GM20000 (cell line): ENCODE measurements at regions not wholly inside any gene's neighbourhood (a gene's known extent, or its start where the extent isn't known, plus 50 kb on each side); places are given as distances from the start of the nearest gene placed in this dataset.
A peak's percentile ranks its signal among the peaks of the same experiment; 100 is the strongest.

Source experiments
- DNase-seq: peaks from one replicate; pipeline ENCODE4 v3.0.0; 2012; ENCODE audit warnings: low spot score
- CTCF ChIP-seq: IDR thresholded peaks from 2 replicates; pipeline ENCODE4 v1.5.1; 2012; ENCODE audit warnings: mild to moderate bottlenecking, control low read depth; ENCODE audit errors: extremely low read depth, missing control alignments

GRCh38 chr6:151701911-151702562 lies 105.4 kb upstream of the ESR1 start:
- DNase-seq = peak; percentile 21
- TF ChIP-seq CTCF = no peak

GRCh38 chr6:151702851-151703658 lies 104.4 kb upstream of the ESR1 start:
- no peak for DNase-seq
- no peak for TF ChIP-seq CTCF

- no peak for DNase-seq
- TF ChIP-seq CTCF = no peak
Observed at GRCh38 chr6:151704383-151704782, 103.1 kb upstream of the ESR1 start.

DNA sequence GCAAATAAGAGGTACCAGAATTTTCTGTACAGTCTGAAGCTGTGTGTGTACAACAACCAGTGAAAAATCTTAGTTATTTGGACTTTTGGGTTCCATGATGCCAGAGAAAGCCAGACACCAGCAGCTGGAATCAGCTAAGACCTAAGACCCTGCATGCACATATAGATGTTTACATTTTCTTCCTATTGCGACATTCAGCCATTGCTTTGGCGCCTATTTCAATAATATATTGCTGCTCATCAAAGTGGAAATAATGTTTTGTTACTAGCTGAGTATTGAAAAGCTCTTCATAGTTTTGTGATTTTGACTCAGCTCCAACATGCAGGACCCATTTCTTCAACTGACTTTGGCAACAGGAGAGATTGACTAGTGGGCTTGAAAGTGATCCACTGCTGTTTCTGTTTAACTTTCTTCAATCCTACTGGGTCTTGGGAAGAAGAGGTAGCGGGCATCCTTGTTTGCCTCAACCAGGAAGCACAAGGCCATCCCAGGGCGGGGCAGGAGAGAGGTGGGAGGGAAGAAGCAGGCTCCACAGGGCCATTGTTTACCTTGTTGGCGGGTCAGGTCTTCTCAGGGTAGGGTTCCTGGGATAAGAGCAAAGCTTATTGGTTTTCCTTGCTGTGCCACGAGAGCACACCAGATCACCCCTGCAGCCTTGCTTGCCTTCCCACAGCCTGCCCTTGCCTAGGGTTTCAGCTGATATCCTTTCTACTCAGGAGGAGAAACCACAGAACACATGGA lies 101.3 kb upstream of the ESR1 start:
- TF ChIP-seq CTCF = no peak
- no peak for DNase-seq

DNA sequence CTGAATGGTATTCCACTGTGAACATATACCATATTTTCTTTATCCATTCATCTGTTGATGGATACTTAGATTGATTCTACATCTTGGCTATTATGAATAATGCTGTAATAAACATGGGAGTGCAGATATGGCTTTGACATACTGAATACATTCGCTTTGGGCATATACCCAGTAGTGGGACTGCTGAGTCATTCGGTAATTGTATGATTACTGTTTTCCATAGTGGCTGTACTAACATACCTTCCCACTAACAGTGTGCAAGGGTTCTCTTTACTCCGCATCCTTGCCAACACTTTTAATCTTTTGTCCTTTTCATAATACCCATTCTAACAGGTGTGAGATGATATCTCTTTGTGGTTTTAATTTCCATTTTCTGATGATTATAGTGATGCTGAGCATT lies 98.2 kb upstream of the ESR1 start:
- no peak for DNase-seq
- TF ChIP-seq CTCF = no peak

DNA sequence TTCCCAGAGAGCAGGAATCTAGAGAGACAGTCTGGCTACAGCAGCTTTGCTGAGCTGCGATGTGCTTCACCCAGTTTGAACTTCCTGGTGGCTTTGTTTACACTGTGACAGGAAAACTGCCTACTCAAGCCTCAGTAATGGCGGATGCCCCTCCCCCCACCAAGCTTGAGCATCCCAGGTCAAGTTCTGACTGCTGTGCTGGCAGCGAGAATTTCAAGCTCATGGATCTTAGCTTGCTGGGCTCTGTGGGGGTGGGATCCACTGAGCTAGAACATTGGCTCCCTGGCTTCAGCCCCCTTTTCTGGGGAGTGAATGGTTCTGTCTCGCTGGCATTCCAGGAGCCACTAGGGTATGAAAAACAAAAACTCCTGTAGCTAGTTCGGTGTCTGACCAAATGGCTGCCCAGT lies 91.0 kb upstream of the ESR1 start:
- TF ChIP-seq CTCF = no peak

DNA sequence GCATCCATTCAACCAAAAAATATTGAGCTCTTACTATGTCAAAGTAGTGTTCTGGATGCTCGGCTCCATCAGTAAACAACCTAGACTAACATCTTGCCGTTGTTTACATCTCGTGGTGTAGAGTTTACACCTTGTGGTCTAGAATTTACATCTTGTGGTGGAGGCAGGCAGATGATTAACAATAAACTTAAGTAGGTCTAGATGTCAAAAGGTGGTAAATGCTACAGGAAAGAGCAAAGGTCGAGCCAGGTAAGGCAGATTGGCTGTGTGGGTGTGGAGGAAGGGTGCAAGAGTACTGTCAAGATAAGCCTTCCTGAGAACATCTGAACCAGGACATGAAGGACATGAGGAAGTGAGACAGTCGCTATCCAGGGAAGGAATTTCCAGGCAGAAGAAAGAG lies 88.4 kb upstream of the ESR1 start:
- no peak for DNase-seq
- TF ChIP-seq CTCF = no peak

More for the DNA sequence above, 91.0 kb upstream of the ESR1 start:
- DNase-seq = no peak
